ENCODE measurements at regions not wholly inside any gene's neighbourhood (a gene's known extent, or its start where the extent isn't known, plus 50 kb on each side); places are given as distances from the start of the nearest gene placed in this dataset.

- Histone ChIP-seq H2AFZ (ENCODE audit: low read depth, low read length, poor library complexity, severe bottlenecking) (no peak overlapping the region), H3K36me3 (ENCODE audit: control insufficient read depth in 1 of 2, insufficient read depth in 2 of 2, low read length in 2 of 2) (0 out of 4 replicates have a peak, but pooled peaks cover 0 to 6% of the 10 kb centered on the region in 2 experiments), H3K4me2 (ENCODE audit: low read length) (peak overlapping the region; percentile 40), H3K9me3 (ENCODE audit: control insufficient read depth in 1 of 2, insufficient read depth in 1 of 2, low read depth in 1 of 2, low read length in 2 of 2) (peaks cover 0 to 8% of the 10 kb centered on the region in 2 experiments; a peak in 1 of 4 replicates), H3K9ac (ENCODE audit: low read length) (no peak overlapping the region), H3K27me3 (ENCODE audit: insufficient read depth, low read length) (no peaks in the 10 kb centered on the region), H3K4me1 (ENCODE audit: control insufficient read depth in 1 of 2, insufficient read depth in 2 of 2, low read length in 2 of 2) (peaks cover 9 to 49% of the 10 kb centered on the region in 2 experiments), H4K20me1 (ENCODE audit: insufficient read depth) (no peaks in the 10 kb centered on the region), H3K4me3 (replicated peaks in 1 of 2; ENCODE audit: low read depth in 1 of 2, low read length in 2 of 2) (no peak overlapping the region), H3K9me2 (ENCODE audit: insufficient read depth) (no peaks in the 10 kb centered on the region), H3K27ac (ENCODE audit: low read depth, low read length) (no peak overlapping the region), H3K79me2 (ENCODE audit: insufficient read depth, low read length) (no peaks in the 10 kb centered on the region)
- ATAC-seq (no peak), DNase-seq (ENCODE audit: low read depth, low spot score) (no peak)
- RAD21 ChIA-PET (ENCODE audit: low non-redundant PET in 1 of 2, low total read pairs in 2 of 2, uncharacterized antibody in 2 of 2, unreplicated experiment in 2 of 2): no interaction called here
- POLR2A ChIA-PET: no interaction called here
- TF ChIP-seq JUND (IDR thresholded peaks at IDR 0.05) (peak; percentile 27; the same call in 1 of the 2 replicates), RAD21 (IDR thresholded peaks at IDR 0.05; ENCODE audit: low read depth) (no peak), CEBPB (IDR thresholded peaks at IDR 0.05; ENCODE audit: low read depth) (no peak), SP1 (IDR thresholded peaks at IDR 0.05; ENCODE audit: low read depth) (peak; percentile 52), CBX3 (IDR thresholded peaks at IDR 0.05; ENCODE audit: low read depth) (no peak), SRF (IDR thresholded peaks at IDR 0.05; ENCODE audit: low read depth) (0 out of 2 replicates have a peak, but pooled peaks have one; percentile 20), FOSL1 (IDR thresholded peaks at IDR 0.05; ENCODE audit: low read depth) (peak; percentile 37), POLR2AphosphoS5 (IDR thresholded peaks at IDR 0.05; ENCODE audit: low read depth, low read length) (no peak)
- BruUV-seq (replicated peaks): no TSS peak
- intact Hi-C loops (cut with micrococcal nuclease): loop anchor here (5.0 kb wide), 1 partner anchor 295 kb away; no protein-coding TSS in a partner anchor
- CTCF ChIA-PET: no interaction called here
Observed at GRCh38 chr9:108047264-108047663, 557.7 kb upstream of the KLF4 start.

GRCh38 chr9:108045851-108046250, 556.3 kb upstream of the KLF4 start:
- TF ChIP-seq ELF1 (IDR thresholded peaks at IDR 0.05; ENCODE audit: borderline replicate concordance, low read depth) (no peak), CTCF (IDR thresholded peaks at IDR 0.05 in 2 of 3, conservative IDR thresholded peaks at IDR 0.05 in 1 of 3; ENCODE audit: borderline replicate concordance in 1 of 3, insufficient read depth in 1 of 3, low read depth in 2 of 3, low read length in 2 of 3) (no peak), TCF7L2 (IDR thresholded peaks at IDR 0.05; ENCODE audit: borderline replicate concordance, extremely low read depth, insufficient read depth, insufficient read length) (no peak), FOSL1 (IDR thresholded peaks at IDR 0.05; ENCODE audit: low read depth) (no peak), ATF3 (IDR thresholded peaks at IDR 0.05) (no peak), EZH2phosphoT487 (IDR thresholded peaks at IDR 0.05; ENCODE audit: borderline replicate concordance) (no peak), ZFX (IDR thresholded peaks at IDR 0.05) (no peak), MAX (IDR thresholded peaks at IDR 0.05) (no peak), POLR2A (IDR thresholded peaks at IDR 0.05; ENCODE audit: borderline replicate concordance, extremely low read depth, insufficient read depth, insufficient read length) (no peak), YY1 (IDR thresholded peaks at IDR 0.05; ENCODE audit: extremely low read depth, insufficient replicate concordance, low read depth, low read length) (no peak), RAD21 (IDR thresholded peaks at IDR 0.05; ENCODE audit: low read depth) (no peak), CBX3 (IDR thresholded peaks at IDR 0.05; ENCODE audit: low read depth) (no peak), CEBPB (IDR thresholded peaks at IDR 0.05; ENCODE audit: low read depth) (no peak), JUND (IDR thresholded peaks at IDR 0.05) (no peak), ZNF274 (IDR thresholded peaks at IDR 0.05; ENCODE audit: low read depth, low read length) (no peak)
- Histone ChIP-seq H3K4me3 (replicated peaks in 1 of 2; ENCODE audit: low read depth in 1 of 2, low read length in 2 of 2) (no peak overlapping the region), H3K9me2 (ENCODE audit: insufficient read depth) (no peaks in the 10 kb centered on the region), H2AFZ (ENCODE audit: low read depth, low read length, poor library complexity, severe bottlenecking) (no peak overlapping the region), H3K4me2 (ENCODE audit: low read length) (no peak overlapping the region), H3K9me3 (ENCODE audit: control insufficient read depth in 1 of 2, insufficient read depth in 1 of 2, low read depth in 1 of 2, low read length in 2 of 2) (peaks cover 0 to 8% of the 10 kb centered on the region in 2 experiments; a peak in 1 of 4 replicates), H3K4me1 (ENCODE audit: control insufficient read depth in 1 of 2, insufficient read depth in 2 of 2, low read length in 2 of 2) (peaks cover 9 to 53% of the 10 kb centered on the region in 2 experiments), H3K27ac (ENCODE audit: low read depth, low read length) (no peak overlapping the region), H4K20me1 (ENCODE audit: insufficient read depth) (no peaks in the 10 kb centered on the region), H3K36me3 (ENCODE audit: control insufficient read depth in 1 of 2, insufficient read depth in 2 of 2, low read length in 2 of 2) (0 out of 4 replicates have a peak, but pooled peaks cover 0 to 7% of the 10 kb centered on the region in 2 experiments), H3K9ac (ENCODE audit: low read length) (no peak overlapping the region), H3K79me2 (ENCODE audit: insufficient read depth, low read length) (no peaks in the 10 kb centered on the region), H3K27me3 (ENCODE audit: insufficient read depth, low read length) (no peaks in the 10 kb centered on the region)
- intact Hi-C loops (cut with micrococcal nuclease): loop anchor here (5.0 kb wide), 1 partner anchor 294 kb away; no protein-coding TSS in a partner anchor
- CTCF ChIA-PET: no interaction called here
- RAD21 ChIA-PET (ENCODE audit: low non-redundant PET in 1 of 2, low total read pairs in 2 of 2, uncharacterized antibody in 2 of 2, unreplicated experiment in 2 of 2): no interaction called here
- POLR2A ChIA-PET: interaction anchor here (0.6 kb wide), 1 partner anchor 46 kb away, joined by 5 read pairs; no protein-coding TSS in a partner anchor
- no peak for ATAC-seq
- no TSS peak for BruUV-seq (replicated peaks)
- DNase-seq (ENCODE audit: low read depth, low spot score): no peak

Data from HCT116 (cell line).